GM13977 (cell line): ENCODE measurements at regions not wholly inside any gene's neighbourhood (a gene's known extent, or its start where the extent isn't known, plus 50 kb on each side); places are given as distances from the start of the nearest gene placed in this dataset.
"Not testable (repeated sequence)": the region's sequence is repeated elsewhere in the genome, so short reads cannot be mapped to it uniquely, and the experiment has no call there.

ENCODE experiments used
- DNase-seq: peaks from one replicate; pipeline ENCODE4 v3.0.0; 2012; ENCODE audit warnings: low spot score
- in situ Hi-C: fragments of 300-500 bp; cut with MboI; formaldehyde crosslinking; loops from one replicate; pipeline ENCODE4 v1.12.0; 2022; ENCODE audit warnings: low sequenced_read_pairs, low pct_unique_long_range_greater_than_20kb, mixed read lengths, inconsistent platforms; ENCODE audit not compliant: unreplicated experiment
- TF ChIP-seq, protein P1 (sequence below): IDR thresholded peaks from 2 replicates; pipeline ENCODE4 v1.5.1; 2012; ENCODE audit warnings: mild to moderate bottlenecking, control low read depth; ENCODE audit not compliant: insufficient read depth; ENCODE audit errors: extremely low read depth, missing control alignments

DNA sequence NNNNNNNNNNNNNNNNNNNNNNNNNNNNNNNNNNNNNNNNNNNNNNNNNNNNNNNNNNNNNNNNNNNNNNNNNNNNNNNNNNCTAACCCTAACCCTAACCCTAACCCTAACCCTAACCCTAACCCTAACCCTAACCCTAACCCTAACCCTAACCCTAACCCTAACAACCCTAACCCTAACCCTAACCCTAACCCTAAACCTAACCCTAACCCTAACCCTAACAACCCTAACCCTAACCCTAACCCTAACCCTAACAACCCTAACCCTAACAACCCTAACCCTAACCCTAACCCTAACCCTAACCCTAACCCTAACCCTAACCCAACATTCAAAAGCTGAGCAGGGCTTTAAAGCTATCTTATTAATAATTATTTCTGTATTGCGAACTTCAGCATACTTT, 182.5 kb upstream of the FAM20C start:
- DNase-seq, in situ Hi-C loops: not testable (repeated sequence)

DNA sequence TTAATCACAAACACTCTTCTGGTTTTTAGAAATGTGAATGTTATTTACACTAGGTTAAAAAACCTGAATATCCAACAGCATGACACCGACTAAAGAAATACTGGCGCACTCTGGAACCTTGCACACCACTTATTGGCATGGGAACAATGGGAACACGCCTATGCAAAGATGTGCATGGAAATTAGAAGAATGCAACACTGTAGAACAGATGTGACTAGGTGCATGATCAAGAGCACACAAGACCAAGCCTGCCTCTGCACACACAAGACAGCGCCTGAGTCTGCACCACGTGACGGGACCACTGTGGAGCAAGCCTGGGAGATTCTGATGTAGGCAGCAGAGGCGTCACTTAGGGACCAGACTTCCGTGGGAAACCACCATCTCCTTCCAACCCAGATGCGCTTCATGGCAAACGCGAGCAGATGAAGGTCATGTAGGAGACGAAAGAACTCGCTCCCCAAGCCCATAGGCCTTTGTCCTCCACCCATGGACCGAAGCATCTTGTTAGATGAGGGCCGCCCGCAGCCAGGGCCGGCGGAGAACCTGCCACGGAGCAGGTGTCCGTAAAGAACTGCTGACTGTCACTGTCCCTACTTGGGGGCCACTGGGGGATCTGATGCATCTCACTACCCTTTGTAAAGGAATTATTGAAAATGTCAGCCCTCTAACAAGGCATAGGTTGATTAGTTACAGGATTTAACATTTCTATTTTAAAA, 159.6 kb upstream of the FAM20C start:
- in situ Hi-C loops, DNase-seq: not testable (repeated sequence)

DNA sequence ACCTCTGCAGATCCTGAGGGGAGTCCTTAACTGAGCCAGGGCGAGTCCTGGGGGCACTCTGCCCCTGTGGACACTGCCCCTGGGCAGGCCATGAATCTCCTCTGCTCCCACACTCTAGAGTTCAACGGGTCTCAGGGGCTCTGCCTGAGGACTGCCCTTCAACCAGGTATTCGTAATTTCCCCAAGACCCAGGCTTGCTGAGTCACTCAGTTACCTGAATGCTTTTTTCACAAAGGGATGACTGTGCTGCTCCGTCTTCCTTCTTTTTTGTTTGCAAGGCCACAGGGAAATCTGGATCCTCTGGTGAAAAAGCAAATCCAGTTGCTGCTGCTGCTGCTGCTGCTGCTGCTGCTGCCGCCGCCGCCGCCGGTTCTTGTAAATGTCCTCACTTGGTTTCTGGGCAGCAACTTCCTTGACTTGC, 157.2 kb upstream of the FAM20C start:
- in situ Hi-C loops, DNase-seq: not testable (repeated sequence)

GRCh38 chr7:36539-36938, 155.8 kb upstream of the FAM20C start:
- in situ Hi-C loops, DNase-seq: not testable (repeated sequence)

- in situ Hi-C loops, DNase-seq: not testable (repeated sequence)
These were observed 154.7 kb upstream of the FAM20C start for GRCh38 chr7:37656-38055.

DNA sequence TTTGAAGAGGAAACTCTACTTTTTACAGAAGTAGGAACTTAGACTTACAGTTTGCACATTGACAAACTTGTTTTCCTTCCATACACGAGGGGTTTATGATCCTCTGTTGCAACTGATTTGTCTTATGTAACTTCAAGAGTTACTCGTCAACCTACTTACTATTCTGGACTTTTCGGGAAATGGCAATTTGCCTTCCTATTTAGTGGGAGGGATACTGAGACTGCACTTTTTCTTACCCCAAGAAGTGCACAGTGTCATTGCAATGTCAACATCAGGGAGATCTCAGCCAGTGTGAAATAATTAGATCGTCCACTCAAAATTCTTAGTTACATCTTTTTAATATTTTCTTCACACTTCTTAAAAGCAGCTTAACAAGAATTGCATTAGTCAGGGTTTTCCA, 153.9 kb upstream of the FAM20C start:
- in situ Hi-C loops, DNase-seq: not testable (repeated sequence)

DNA sequence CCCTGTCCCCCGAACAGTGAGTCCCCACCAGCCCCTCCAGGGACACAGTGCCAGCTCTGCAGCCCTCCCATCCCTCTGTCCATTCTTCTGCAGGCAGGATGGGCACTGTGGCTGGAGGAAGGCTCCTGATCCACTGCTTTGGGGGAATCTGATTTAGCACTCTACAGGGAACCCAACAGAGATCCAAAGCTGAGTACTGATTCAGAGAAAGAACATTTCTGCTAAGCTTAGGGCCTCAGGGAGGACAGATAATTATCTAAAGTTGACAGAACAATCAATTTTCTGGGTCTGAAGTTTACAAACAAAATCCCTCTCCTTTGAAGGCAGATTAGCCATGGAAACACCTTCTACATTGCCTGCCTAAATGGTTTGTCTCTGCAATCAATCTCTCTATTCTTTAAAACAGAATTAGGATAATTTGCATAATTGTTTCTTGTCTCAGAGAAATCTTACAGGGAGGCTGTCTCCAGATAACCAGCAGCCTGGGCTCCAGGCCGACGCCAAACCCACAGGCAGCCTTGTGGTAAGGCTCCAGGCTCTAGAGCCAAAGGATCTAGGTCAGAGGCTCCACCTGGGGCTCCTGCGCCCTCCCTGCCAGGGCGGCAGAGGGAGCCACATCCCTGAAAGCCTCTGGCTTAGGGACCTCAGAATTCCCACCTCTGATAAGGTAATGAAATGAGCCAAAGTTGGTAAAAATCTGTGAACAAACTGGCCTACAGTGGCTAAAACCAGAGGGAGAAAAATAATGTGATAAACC, 152.2 kb upstream of the FAM20C start:
- in situ Hi-C loops, DNase-seq: not testable (repeated sequence)

- DNase-seq: no peak
- in situ Hi-C loops: no loop called here
- TF ChIP-seq, protein P1, sequence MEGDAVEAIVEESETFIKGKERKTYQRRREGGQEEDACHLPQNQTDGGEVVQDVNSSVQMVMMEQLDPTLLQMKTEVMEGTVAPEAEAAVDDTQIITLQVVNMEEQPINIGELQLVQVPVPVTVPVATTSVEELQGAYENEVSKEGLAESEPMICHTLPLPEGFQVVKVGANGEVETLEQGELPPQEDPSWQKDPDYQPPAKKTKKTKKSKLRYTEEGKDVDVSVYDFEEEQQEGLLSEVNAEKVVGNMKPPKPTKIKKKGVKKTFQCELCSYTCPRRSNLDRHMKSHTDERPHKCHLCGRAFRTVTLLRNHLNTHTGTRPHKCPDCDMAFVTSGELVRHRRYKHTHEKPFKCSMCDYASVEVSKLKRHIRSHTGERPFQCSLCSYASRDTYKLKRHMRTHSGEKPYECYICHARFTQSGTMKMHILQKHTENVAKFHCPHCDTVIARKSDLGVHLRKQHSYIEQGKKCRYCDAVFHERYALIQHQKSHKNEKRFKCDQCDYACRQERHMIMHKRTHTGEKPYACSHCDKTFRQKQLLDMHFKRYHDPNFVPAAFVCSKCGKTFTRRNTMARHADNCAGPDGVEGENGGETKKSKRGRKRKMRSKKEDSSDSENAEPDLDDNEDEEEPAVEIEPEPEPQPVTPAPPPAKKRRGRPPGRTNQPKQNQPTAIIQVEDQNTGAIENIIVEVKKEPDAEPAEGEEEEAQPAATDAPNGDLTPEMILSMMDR: no peak
These were observed 151.3 kb upstream of the FAM20C start for GRCh38 chr7:40799-41750.

DNA sequence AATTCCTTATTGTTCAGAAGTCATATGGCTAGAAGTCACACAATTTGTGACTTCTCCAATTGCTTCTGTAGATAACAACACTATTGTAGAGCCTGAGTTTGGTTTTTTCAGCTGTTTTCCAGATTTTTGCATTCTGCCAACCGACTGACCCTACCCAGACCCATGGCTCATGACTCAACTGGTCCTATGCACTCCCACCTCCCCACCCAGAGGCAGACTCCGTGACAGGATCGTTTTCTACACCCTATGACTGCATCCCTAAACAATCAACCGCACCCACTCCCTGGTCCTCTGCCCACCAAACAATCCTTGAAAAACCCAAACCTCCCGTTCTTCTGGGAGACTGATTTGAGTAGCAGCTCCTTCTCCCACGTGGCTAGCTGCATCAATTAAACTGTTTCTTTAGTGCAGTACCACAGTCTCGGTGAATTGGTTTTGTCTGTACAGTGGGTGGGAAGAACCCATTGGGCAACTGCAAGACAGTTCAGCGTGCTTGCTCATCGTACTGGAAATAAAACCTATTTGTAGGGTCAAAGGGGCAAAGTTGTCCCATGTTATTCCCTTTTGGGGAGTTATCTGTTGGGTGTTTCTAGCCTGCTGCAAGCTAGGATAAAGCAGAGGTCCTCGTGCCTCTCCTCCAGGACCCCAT, 150.3 kb upstream of the FAM20C start:
- TF ChIP-seq, protein P1: no peak
- in situ Hi-C loops: no loop called here
- DNase-seq: no peak
